ENCODE measurements at regions not wholly inside any gene's neighbourhood (a gene's known extent, or its start where the extent isn't known, plus 50 kb on each side); places are given as distances from the start of the nearest gene placed in this dataset.

GRCh38 chr3:75075158-75075557 is 460.7 kb upstream of the CNTN3 start:
- no peaks in the 10 kb centered on the region for H3K36me3 Mint-ChIP-seq
- H3K27ac Mint-ChIP-seq: no peak overlapping the region
- H3K27me3 Mint-ChIP-seq: no peaks in the 10 kb centered on the region
- DNase-seq (no peak), ATAC-seq (ENCODE audit: low read depth in 2 of 2) (no peak)
- peaks cover 0 to 6% (median 3%) of the 10 kb centered on the region in 7 donors for H3K9me3 Mint-ChIP-seq
- H3K4me3 Mint-ChIP-seq: no peak overlapping the region
- H3K4me1 Mint-ChIP-seq: no peaks in the 10 kb centered on the region

- H3K9me3 Mint-ChIP-seq: peaks cover 0 to 10% (median 3%) of the 10 kb centered on the region in 7 donors
- no peak for ATAC-seq (ENCODE audit: low read depth in 2 of 2)
- H3K27me3 Mint-ChIP-seq: no peaks in the 10 kb centered on the region
- no peak for DNase-seq
- no peaks in the 10 kb centered on the region for H3K4me1 Mint-ChIP-seq
- no peak overlapping the region for H3K27ac Mint-ChIP-seq
- no peak overlapping the region for H3K4me3 Mint-ChIP-seq
- no peaks in the 10 kb centered on the region for H3K36me3 Mint-ChIP-seq
Observed at GRCh38 chr3:75076481-75076880, 462.0 kb upstream of the CNTN3 start.

GRCh38 chr3:75078290-75078689 is 463.8 kb upstream of the CNTN3 start:
- DNase-seq: no peak
- no peak for ATAC-seq (ENCODE audit: low read depth in 2 of 2)
- H3K36me3 Mint-ChIP-seq: no peaks in the 10 kb centered on the region
- H3K27me3 Mint-ChIP-seq: no peaks in the 10 kb centered on the region
- no peak overlapping the region for H3K27ac Mint-ChIP-seq
- H3K9me3 Mint-ChIP-seq: peaks cover 0 to 10% (median 3%) of the 10 kb centered on the region in 7 donors
- H3K4me3 Mint-ChIP-seq: no peak overlapping the region
- no peaks in the 10 kb centered on the region for H3K4me1 Mint-ChIP-seq

GRCh38 chr3:75082845-75083244 is 468.4 kb upstream of the CNTN3 start:
- Mint-ChIP-seq H3K27me3 (no peaks in the 10 kb centered on the region), H3K27ac (no peak overlapping the region), H3K4me1 (no peaks in the 10 kb centered on the region), H3K4me3 (no peak overlapping the region), H3K36me3 (no peaks in the 10 kb centered on the region), H3K9me3 (peaks cover 0 to 9% (median 3%) of the 10 kb centered on the region in 7 donors)
- ATAC-seq (ENCODE audit: low read depth in 2 of 2): no peak
- DNase-seq: no peak

GRCh38 chr3:75089841-75090240 is 475.4 kb upstream of the CNTN3 start:
- no peak for ATAC-seq (ENCODE audit: low read depth in 2 of 2)
- H3K27ac Mint-ChIP-seq: no peak overlapping the region
- no peak for DNase-seq
- H3K27me3 Mint-ChIP-seq: no peaks in the 10 kb centered on the region
- H3K36me3 Mint-ChIP-seq: no peaks in the 10 kb centered on the region
- peaks cover 0 to 13% (median 4%) of the 10 kb centered on the region in 7 donors for H3K9me3 Mint-ChIP-seq
- no peaks in the 10 kb centered on the region for H3K4me1 Mint-ChIP-seq
- H3K4me3 Mint-ChIP-seq: no peak overlapping the region

GRCh38 chr3:75101329-75102147 is 487.1 kb upstream of the CNTN3 start:
- Mint-ChIP-seq H3K36me3 (no peaks in the 10 kb centered on the region), H3K27ac (no peak overlapping the region), H3K27me3 (no peaks in the 10 kb centered on the region), H3K4me3 (no peak overlapping the region), H3K9me3 (peaks cover 4 to 27% (median 14%) of the 10 kb centered on the region in 7 donors), H3K4me1 (no peaks in the 10 kb centered on the region)
- ATAC-seq (ENCODE audit: low read depth in 2 of 2) (no peak), DNase-seq (no peak)

GRCh38 chr3:75110741-75111140 is 496.3 kb upstream of the CNTN3 start:
- Mint-ChIP-seq H3K9me3 (peaks cover 0 to 2% (median 0%) of the 10 kb centered on the region in 7 donors), H3K36me3 (no peaks in the 10 kb centered on the region), H3K27ac (no peak overlapping the region), H3K4me3 (no peak overlapping the region), H3K4me1 (no peaks in the 10 kb centered on the region), H3K27me3 (no peaks in the 10 kb centered on the region)
- no peak for ATAC-seq (ENCODE audit: low read depth in 2 of 2)
- no peak for DNase-seq

GRCh38 chr3:75115695-75116094 is 501.2 kb upstream of the CNTN3 start:
- Mint-ChIP-seq H3K36me3 (no peaks in the 10 kb centered on the region), H3K4me1 (no peaks in the 10 kb centered on the region), H3K27me3 (no peaks in the 10 kb centered on the region)

GRCh38 chr3:75118779-75119178 is 504.3 kb upstream of the CNTN3 start:
- no peaks in the 10 kb centered on the region for H3K36me3 Mint-ChIP-seq
- H3K9me3 Mint-ChIP-seq: peaks cover 0 to 13% (median 4%) of the 10 kb centered on the region in 7 donors
- no peak overlapping the region for H3K4me3 Mint-ChIP-seq
- no peak overlapping the region for H3K27ac Mint-ChIP-seq
- no peak for ATAC-seq (ENCODE audit: low read depth in 2 of 2)
- no peaks in the 10 kb centered on the region for H3K4me1 Mint-ChIP-seq
- H3K27me3 Mint-ChIP-seq: no peaks in the 10 kb centered on the region
- no peak for DNase-seq

More at GRCh38 chr3:75115695-75116094, 501.2 kb upstream of the CNTN3 start:
- Mint-ChIP-seq H3K27ac (no peak overlapping the region), H3K9me3 (peaks cover 0 to 13% (median 4%) of the 10 kb centered on the region in 7 donors), H3K4me3 (no peak overlapping the region)
- DNase-seq: no peak
- ATAC-seq (ENCODE audit: low read depth in 2 of 2): no peak

- Mint-ChIP-seq H3K4me1 (no peaks in the 10 kb centered on the region), H3K36me3 (no peaks in the 10 kb centered on the region), H3K4me3 (no peak overlapping the region), H3K9me3 (peaks cover 0 to 7% (median 3%) of the 10 kb centered on the region in 7 donors), H3K27ac (no peak overlapping the region), H3K27me3 (no peaks in the 10 kb centered on the region)
- ATAC-seq (ENCODE audit: low read depth in 2 of 2) (no peak), DNase-seq (no peak)
Observed at GRCh38 chr3:75126556-75126955, 512.1 kb upstream of the CNTN3 start.

- Mint-ChIP-seq H3K27ac (no peak overlapping the region), H3K4me1 (no peaks in the 10 kb centered on the region), H3K36me3 (no peaks in the 10 kb centered on the region), H3K9me3 (peaks cover 0 to 11% (median 3%) of the 10 kb centered on the region in 7 donors), H3K27me3 (no peaks in the 10 kb centered on the region), H3K4me3 (no peak overlapping the region)
- no peak for DNase-seq
- no peak for ATAC-seq (ENCODE audit: low read depth in 2 of 2)
Observed at GRCh38 chr3:75129101-75129500, 514.6 kb upstream of the CNTN3 start.

- peaks cover 3 to 16% (median 5%) of the 10 kb centered on the region in 7 donors for H3K9me3 Mint-ChIP-seq
- H3K27ac Mint-ChIP-seq: no peak overlapping the region
- H3K36me3 Mint-ChIP-seq: no peaks in the 10 kb centered on the region
- no peaks in the 10 kb centered on the region for H3K4me1 Mint-ChIP-seq
- H3K4me3 Mint-ChIP-seq: peak overlapping the region in 1 of 8 donors; percentile 45
- DNase-seq (no peak), ATAC-seq (ENCODE audit: low read depth in 2 of 2) (no peak)
- H3K27me3 Mint-ChIP-seq: no peaks in the 10 kb centered on the region
Observed at GRCh38 chr3:75136100-75136897, 521.8 kb upstream of the CNTN3 start.

GRCh38 chr3:75138345-75138744 is 523.9 kb upstream of the CNTN3 start:
- Mint-ChIP-seq H3K36me3 (no peaks in the 10 kb centered on the region), H3K4me3 (no peak overlapping the region), H3K4me1 (no peaks in the 10 kb centered on the region), H3K27me3 (no peaks in the 10 kb centered on the region), H3K27ac (no peak overlapping the region), H3K9me3 (peaks cover 4 to 23% (median 8%) of the 10 kb centered on the region in 7 donors)
- DNase-seq: no peak
- no peak for ATAC-seq (ENCODE audit: low read depth in 2 of 2)

Data from naive B cell (primary cell).